Heart right ventricle (tissue), 16 donors: ENCODE measurements at regions not wholly inside any gene's neighbourhood (a gene's known extent, or its start where the extent isn't known, plus 50 kb on each side); places are given as distances from the start of the nearest gene placed in this dataset.

ENCODE experiments used
- ATAC-seq, 8 donors: fragments of 200-7000 bp; cut with Tn5 transposase; one replicate each; pipeline ENCODE4 v1.9.1; 2020; ENCODE audit warnings: mild to moderate bottlenecking in 8 of 8, moderate library complexity in 8 of 8, moderate number of reproducible peaks in 1 of 8
- DNase-seq, 2 donors: peaks; one replicate each; pipeline ENCODE4 v3.0.0-alpha.2; 2020
- H3K27ac ChIP-seq, 10 donors: fragments of 200-600 bp; sonication (generic) in 2 of 10; one replicate each; pipeline versions ENCODE4 v1.5.0 to v1.8.0; 2020 to 2022; ENCODE audit warnings: mild to moderate bottlenecking in 3 of 10
- H3K27me3 ChIP-seq, 7 donors: fragments of 200-600 bp; one replicate each; pipeline ENCODE4 v1.8.0; 2021 to 2022; ENCODE audit warnings: mild to moderate bottlenecking in 2 of 7
- H3K36me3 ChIP-seq, 9 donors: fragments of 200-600 bp; sonication (generic) in 1 of 9; one replicate each; pipeline versions ENCODE4 v1.5.0 to v1.8.0; 2020 to 2022; ENCODE audit warnings: mild to moderate bottlenecking in 2 of 9
- H3K4me1 ChIP-seq, 9 donors: fragments of 200-600 bp; sonication (generic) in 1 of 9; one replicate each; pipeline versions ENCODE4 v1.5.0 to v1.8.0; 2020 to 2022; ENCODE audit warnings: mild to moderate bottlenecking in 4 of 9
- H3K4me3 ChIP-seq, 10 donors: fragments of 200-600 bp; sonication (generic) in 2 of 10; one replicate each; pipeline versions ENCODE4 v1.5.0 to v1.8.0; 2020 to 2022; ENCODE audit warnings: mild to moderate bottlenecking in 7 of 10, moderate library complexity in 2 of 10
- H3K9me3 ChIP-seq, 11 donors: fragments of 200-600 bp in 10 of 11; sonication (generic) in 2 of 11; one replicate each; pipeline versions ENCODE4 v1.5.0 to v1.8.0; 2013 to 2022; ENCODE audit warnings: mild to moderate bottlenecking in 2 of 11, control low read depth in 1 of 11, moderate library complexity in 1 of 11
- WGBS, 2 donors: extraction: QIAGEN DNeasy Blood & Tissue Kit; methylation state at CpG; one replicate each; pipeline ENCODE4 v1.1.7; 2013; ENCODE audit warnings: inconsistent platforms in 1 of 2; 5-methylcytosine and 5-hydroxymethylcytosine counted together
- intact Hi-C, 10 donors: fragments of 100-400 bp; cut with DNase I; formaldehyde crosslinking; loops; one replicate each; pipeline versions ENCODE4 v1.11.1 to v1.14.2; 2022
- TF ChIP-seq, protein P1 (sequence below), 9 donors: fragments of 200-600 bp; sonication (generic) in 2 of 9; IDR thresholded peaks; one replicate each; pipeline versions ENCODE4 v1.5.0 to v1.8.0; 2021 to 2022; ENCODE audit warnings: antibody characterized with exemption in 9 of 9, mild to moderate bottlenecking in 5 of 9, moderate library complexity in 1 of 9
- donor health status: Arrhythmogenic right ventricular cardiomyopathy.
- donor health status: ischemic (EF 13 %, LVEDD 7.1; RV severe dilation, severe dysfunction).
- donor health status: healthy with polysubstance abuse.
- donor health status: DM: no; HTN: yes; CAD: no.
- donor health status: DM: no; HTN: no; CAD: no.
- donor health status: ischemic (EF 25% LVEDD 6.9; RV normal size, moderate dysfunction).
- donor health status: ischemic (EF 25% LVEDD 5.7; RV mildly dilated, moderate dysfunction).
- donor health status: healthy.
- donor health status: DM: yes; HTN: yes; CAD: no.
- donor health status: Ischemic cardiomyopathy.
- donor health status: ischemic (EF 35%, LVEDD 5.7; RV mildly dilated, moderate dysfunction).
- donor health status: nonischemic (EF 11% LVEDD 7.7; RV severe dilation, severe dysfunction).
- donor health status: DM: yes; HTN: yes; CAD: no.
- donor health status: PGD.
- donor health status: ischemic (EF 29% LVEDD 5.4; RV normal size, mild dysfunction).
- donor health status: nonischemic (EF 23%, LVEDD 6.1; RV moderate dilation, normal function).

DNA sequence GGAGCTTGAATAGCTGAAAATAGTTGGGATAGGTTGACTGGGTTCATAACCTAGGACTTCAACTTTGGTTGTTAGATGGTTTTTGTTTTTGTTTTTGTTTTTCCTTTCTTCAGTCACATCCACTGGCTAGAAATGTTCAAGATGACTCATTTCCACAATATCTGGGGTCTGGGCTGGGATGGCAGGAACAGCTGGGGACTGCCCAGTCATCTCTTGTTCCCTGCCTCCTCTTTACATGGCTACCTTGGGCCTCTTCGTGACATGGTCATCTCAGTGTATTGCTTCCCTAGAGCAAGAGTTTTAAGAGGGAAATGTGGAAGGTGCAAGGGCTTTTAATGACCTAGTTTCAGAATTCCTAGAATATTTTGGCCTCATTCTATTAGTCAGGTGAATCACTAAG is 915.8 kb downstream of the XPNPEP1 start:
- WGBS, 2 donors: 90% methylated on average over 1 of the region's 1 CpG
- no peak for DNase-seq
- Histone ChIP-seq H3K36me3 (no peaks in the 10 kb centered on the region), H3K27me3 (no peaks in the 10 kb centered on the region), H3K4me3 (no peak overlapping the region), H3K9me3 (no peaks in the 10 kb centered on the region), H3K4me1 (no peaks in the 10 kb centered on the region), H3K27ac (no peak overlapping the region)
- ATAC-seq: no peak
- TF ChIP-seq, protein P1, sequence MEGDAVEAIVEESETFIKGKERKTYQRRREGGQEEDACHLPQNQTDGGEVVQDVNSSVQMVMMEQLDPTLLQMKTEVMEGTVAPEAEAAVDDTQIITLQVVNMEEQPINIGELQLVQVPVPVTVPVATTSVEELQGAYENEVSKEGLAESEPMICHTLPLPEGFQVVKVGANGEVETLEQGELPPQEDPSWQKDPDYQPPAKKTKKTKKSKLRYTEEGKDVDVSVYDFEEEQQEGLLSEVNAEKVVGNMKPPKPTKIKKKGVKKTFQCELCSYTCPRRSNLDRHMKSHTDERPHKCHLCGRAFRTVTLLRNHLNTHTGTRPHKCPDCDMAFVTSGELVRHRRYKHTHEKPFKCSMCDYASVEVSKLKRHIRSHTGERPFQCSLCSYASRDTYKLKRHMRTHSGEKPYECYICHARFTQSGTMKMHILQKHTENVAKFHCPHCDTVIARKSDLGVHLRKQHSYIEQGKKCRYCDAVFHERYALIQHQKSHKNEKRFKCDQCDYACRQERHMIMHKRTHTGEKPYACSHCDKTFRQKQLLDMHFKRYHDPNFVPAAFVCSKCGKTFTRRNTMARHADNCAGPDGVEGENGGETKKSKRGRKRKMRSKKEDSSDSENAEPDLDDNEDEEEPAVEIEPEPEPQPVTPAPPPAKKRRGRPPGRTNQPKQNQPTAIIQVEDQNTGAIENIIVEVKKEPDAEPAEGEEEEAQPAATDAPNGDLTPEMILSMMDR (IDR thresholded peaks at IDR 0.05): no peak
- intact Hi-C loops: no loop called here

DNA sequence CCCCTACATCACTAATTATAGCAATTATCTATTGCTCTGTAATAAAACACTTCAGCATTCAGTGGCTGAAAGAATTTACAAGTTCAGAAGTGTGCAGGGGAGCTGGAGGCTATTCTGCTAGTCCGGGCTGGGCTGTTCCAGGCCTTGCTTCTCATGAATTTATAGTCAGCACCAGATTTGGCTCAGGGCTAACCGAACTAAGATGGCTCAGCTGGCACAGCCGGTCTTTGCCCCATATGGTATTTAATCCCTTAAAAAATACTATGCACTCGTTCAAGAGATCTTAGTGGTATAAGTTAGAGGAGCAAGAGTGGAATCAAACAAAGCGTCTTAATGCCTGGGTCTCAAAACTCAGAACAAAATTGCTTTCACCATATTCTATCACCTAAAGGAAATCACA is 932.9 kb downstream of the XPNPEP1 start:
- H3K27ac ChIP-seq: no peak overlapping the region
- TF ChIP-seq, protein P1 (IDR thresholded peaks at IDR 0.05): no peak
- ATAC-seq: no peak
- no peaks in the 10 kb centered on the region for H3K36me3 ChIP-seq
- no peak overlapping the region for H3K4me3 ChIP-seq
- DNase-seq: no peak
- H3K9me3 ChIP-seq: peaks cover 0 to 9% (median 0%) of the 10 kb centered on the region in 11 donors
- H3K27me3 ChIP-seq: no peaks in the 10 kb centered on the region
- no peaks in the 10 kb centered on the region for H3K4me1 ChIP-seq
- 71 to 72% methylated on average over 5 of the region's 5 CpGs for WGBS, 2 donors
- intact Hi-C loops: no loop called here

DNA sequence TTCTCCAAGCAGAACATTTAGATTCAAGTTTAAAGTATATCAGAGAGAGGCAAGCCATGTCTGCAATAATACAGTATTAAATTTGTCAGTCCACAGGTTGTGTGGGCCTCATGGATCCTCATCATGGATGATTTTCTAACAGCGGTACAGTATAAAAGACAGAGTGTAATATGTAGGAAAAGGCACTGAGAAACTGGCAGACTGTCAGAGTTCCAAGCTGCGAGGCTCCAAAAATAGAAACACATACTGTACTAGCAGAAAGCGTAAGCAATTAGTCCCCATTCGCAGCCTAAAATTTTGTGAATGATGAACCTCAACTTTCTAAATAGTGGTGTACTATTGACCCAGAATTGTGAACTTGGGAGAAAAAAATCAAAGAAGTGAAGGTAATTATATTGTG is 933.3 kb downstream of the XPNPEP1 start:
- ATAC-seq (no peak), DNase-seq (no peak)
- Histone ChIP-seq H3K27ac (no peak overlapping the region), H3K9me3 (peaks cover 0 to 9% (median 0%) of the 10 kb centered on the region in 11 donors), H3K4me3 (no peak overlapping the region), H3K4me1 (no peaks in the 10 kb centered on the region), H3K27me3 (no peaks in the 10 kb centered on the region), H3K36me3 (no peaks in the 10 kb centered on the region)
- TF ChIP-seq, protein P1 (IDR thresholded peaks at IDR 0.05): no peak
- intact Hi-C loops: no loop called here
- 29 to 41% methylated on average over 4 of the region's 4 CpGs for WGBS, 2 donors

DNA sequence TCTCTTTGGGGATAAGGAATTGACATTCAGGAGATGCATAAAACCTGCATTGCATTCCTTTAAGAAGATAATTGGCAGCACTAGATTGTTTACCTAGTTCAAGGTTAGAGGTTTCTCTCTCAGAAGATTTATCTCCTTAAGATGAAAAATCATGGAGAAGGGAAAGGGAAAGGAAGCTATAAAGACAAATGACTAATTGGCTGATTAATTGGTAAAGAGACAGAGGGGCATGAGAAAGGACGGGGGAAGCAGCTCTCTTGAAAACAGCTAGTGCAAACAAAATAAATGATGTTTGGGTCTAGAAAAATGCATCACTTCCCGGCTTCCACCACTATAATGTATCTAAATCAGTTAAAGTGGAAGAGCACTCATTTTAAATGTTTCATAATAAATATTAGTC is 941.2 kb downstream of the XPNPEP1 start:
- Histone ChIP-seq H3K9me3 (peaks cover 0 to 18% (median 0%) of the 10 kb centered on the region in 11 donors), H3K4me1 (no peaks in the 10 kb centered on the region), H3K36me3 (no peaks in the 10 kb centered on the region), H3K4me3 (no peak overlapping the region), H3K27me3 (no peaks in the 10 kb centered on the region), H3K27ac (no peak overlapping the region)
- TF ChIP-seq, protein P1 (IDR thresholded peaks at IDR 0.05): no peak
- intact Hi-C loops: no loop called here
- no peak for ATAC-seq
- WGBS, 2 donors: 28 to 51% methylated on average over 2 of the region's 2 CpGs
- DNase-seq: no peak

DNA sequence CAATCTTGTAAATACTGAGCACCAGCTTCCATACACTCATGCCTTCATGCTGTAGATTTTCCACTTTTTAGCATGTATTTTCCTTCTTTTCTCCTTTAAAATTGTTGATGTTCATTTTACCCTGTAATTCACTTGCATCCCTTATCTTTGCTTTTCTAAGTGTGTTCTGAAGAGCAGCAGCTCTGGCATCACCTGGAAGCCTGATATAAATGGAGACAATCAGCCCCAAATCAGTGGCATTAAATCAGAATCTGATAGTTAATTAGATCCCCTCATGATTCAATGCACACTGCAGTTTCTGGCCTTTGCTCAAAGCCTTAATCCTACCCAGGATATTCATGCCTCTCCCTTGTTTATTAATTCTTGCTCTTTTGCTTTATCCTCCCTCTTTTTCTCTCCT is 942.4 kb downstream of the XPNPEP1 start:
- no peaks in the 10 kb centered on the region for H3K4me1 ChIP-seq
- H3K27me3 ChIP-seq: no peaks in the 10 kb centered on the region
- no peak overlapping the region for H3K4me3 ChIP-seq
- ATAC-seq: no peak
- intact Hi-C loops: no loop called here
- TF ChIP-seq, protein P1 (IDR thresholded peaks at IDR 0.05): no peak
- peaks cover 0 to 22% (median 0%) of the 10 kb centered on the region in 11 donors for H3K9me3 ChIP-seq
- DNase-seq: no peak
- no peaks in the 10 kb centered on the region for H3K36me3 ChIP-seq
- H3K27ac ChIP-seq: no peak overlapping the region
